ENCODE measurements at regions not wholly inside any gene's neighbourhood (a gene's known extent, or its start where the extent isn't known, plus 50 kb on each side); places are given as distances from the start of the nearest gene placed in this dataset.

GRCh38 chr4:158053801-158054200 is 119.0 kb downstream of the GASK1B start:
- Histone ChIP-seq H3K4me3 (no peak overlapping the region), H3K9me3 (no peaks in the 10 kb centered on the region), H3K27me3 (no peaks in the 10 kb centered on the region), H3K27ac (peak overlapping the region in 2 of 10 donors; percentile 6 to 33), H3K36me3 (no peaks in the 10 kb centered on the region), H3K4me1 (peaks cover 0 to 24% (median 7%) of the 10 kb centered on the region in 9 donors)
- intact Hi-C loops (cut with DNase I): no loop called here
- DNase-seq: no peak
- no peak for TF ChIP-seq CTCF (IDR thresholded peaks at IDR 0.05)
- 74 to 84% methylated on average over 3 of the region's 3 CpGs for WGBS, 2 donors
- ATAC-seq: no peak

GRCh38 chr4:158053086-158053485 is 119.7 kb downstream of the GASK1B start:
- no peak for TF ChIP-seq CTCF (IDR thresholded peaks at IDR 0.05)
- Histone ChIP-seq H3K27me3 (no peaks in the 10 kb centered on the region), H3K27ac (no peak overlapping the region), H3K36me3 (no peaks in the 10 kb centered on the region), H3K9me3 (no peaks in the 10 kb centered on the region), H3K4me3 (no peak overlapping the region), H3K4me1 (peaks cover 0 to 24% (median 7%) of the 10 kb centered on the region in 9 donors)
- intact Hi-C loops (cut with DNase I): no loop called here
- no peak for ATAC-seq
- DNase-seq: no peak

GRCh38 chr4:158051401-158052235 is 121.2 kb downstream of the GASK1B start:
- Histone ChIP-seq H3K9me3 (no peaks in the 10 kb centered on the region), H3K4me3 (no peak overlapping the region), H3K36me3 (no peaks in the 10 kb centered on the region), H3K4me1 (peaks cover 0 to 23% (median 4%) of the 10 kb centered on the region in 9 donors), H3K27ac (peak overlapping the region in 8 of 10 donors; percentile 21 to 61 (median 44)), H3K27me3 (no peaks in the 10 kb centered on the region)
- DNase-seq: no peak
- intact Hi-C loops (cut with DNase I): no loop called here
- peak in 6 of 8 donors; percentile 43 to 92 (median 80) for ATAC-seq
- WGBS, 2 donors: 61 to 72% methylated on average over 6 of the region's 6 CpGs
- no peak for TF ChIP-seq CTCF (IDR thresholded peaks at IDR 0.05)

GRCh38 chr4:158050942-158051341 is 121.9 kb downstream of the GASK1B start:
- no peak for TF ChIP-seq CTCF (IDR thresholded peaks at IDR 0.05)
- Histone ChIP-seq H3K36me3 (no peaks in the 10 kb centered on the region), H3K9me3 (no peaks in the 10 kb centered on the region), H3K27me3 (no peaks in the 10 kb centered on the region), H3K4me1 (peaks cover 0 to 16% (median 4%) of the 10 kb centered on the region in 9 donors), H3K4me3 (no peak overlapping the region), H3K27ac (peak overlapping the region in 6 of 10 donors; percentile 24 to 61 (median 50))
- no peak for DNase-seq
- 59 to 71% methylated on average over 2 of the region's 2 CpGs for WGBS, 2 donors
- peak in 6 of 8 donors; percentile 45 to 74 (median 62) for ATAC-seq
- intact Hi-C loops (cut with DNase I): no loop called here
